Inferior parietal cortex (tissue), 1 donor: ENCODE measurements at regions not wholly inside any gene's neighbourhood (a gene's known extent, or its start where the extent isn't known, plus 50 kb on each side); places are given as distances from the start of the nearest gene placed in this dataset.
"Not testable (repeated sequence)": the region's sequence is repeated elsewhere in the genome, so short reads cannot be mapped to it uniquely, and the experiment has no call there.

Source experiments
- DNase-seq: peaks from one replicate; pipeline ENCODE4 v3.0.0-alpha.2; 2016; ENCODE audit errors: extremely low spot score

GRCh38 chr6:131336596-131336995 lies 201.3 kb downstream of the AKAP7 start:
- no peak for DNase-seq

GRCh38 chr6:131346896-131347295 lies 211.6 kb downstream of the AKAP7 start:
- DNase-seq = not testable (repeated sequence)

GRCh38 chr6:131348572-131348971 lies 213.3 kb downstream of the AKAP7 start:
- no peak for DNase-seq

- no peak for DNase-seq
Measured at GRCh38 chr6:131349199-131349598, 213.9 kb downstream of the AKAP7 start.

- no peak for DNase-seq
Measured at GRCh38 chr6:131353106-131353505, 217.8 kb downstream of the AKAP7 start.

- DNase-seq = no peak
Measured at GRCh38 chr6:131353876-131354275, 218.6 kb downstream of the AKAP7 start.

GRCh38 chr6:131354356-131354755 lies 218.7 kb upstream of the ARG1 start:
- DNase-seq = no peak

- no peak for DNase-seq
Measured at GRCh38 chr6:131356161-131356560, 216.9 kb upstream of the ARG1 start.

- DNase-seq = no peak
Measured at GRCh38 chr6:131357501-131357900, 215.5 kb upstream of the ARG1 start.

- DNase-seq = no peak
Measured at GRCh38 chr6:131362070-131362469, 211.0 kb upstream of the ARG1 start.

- no peak for DNase-seq
Measured at GRCh38 chr6:131362696-131363095, 210.3 kb upstream of the ARG1 start.

GRCh38 chr6:131363947-131364834 lies 208.8 kb upstream of the ARG1 start:
- DNase-seq = no peak

- DNase-seq = no peak
Measured at GRCh38 chr6:131366223-131366622, 206.8 kb upstream of the ARG1 start.

GRCh38 chr6:131367206-131367873 lies 205.7 kb upstream of the ARG1 start:
- no peak for DNase-seq

- DNase-seq = peak; percentile 65
Measured at GRCh38 chr6:131368198-131368911, 204.7 kb upstream of the ARG1 start.

- no peak for DNase-seq
Measured at GRCh38 chr6:131372535-131372934, 200.5 kb upstream of the ARG1 start.

- DNase-seq = no peak
Measured at GRCh38 chr6:131377112-131377705, 195.8 kb upstream of the ARG1 start.

- DNase-seq = no peak
Measured at GRCh38 chr6:131378874-131379273, 194.2 kb upstream of the ARG1 start.

- DNase-seq = no peak
Measured at GRCh38 chr6:131379948-131380347, 193.1 kb upstream of the ARG1 start.

GRCh38 chr6:131381052-131381708 lies 191.8 kb upstream of the ARG1 start:
- no peak for DNase-seq

GRCh38 chr6:131381709-131382093 lies 191.3 kb upstream of the ARG1 start:
- DNase-seq = no peak

- peak; percentile 27 for DNase-seq
Measured at GRCh38 chr6:131382631-131383030, 190.4 kb upstream of the ARG1 start.
